Endothelial cell of hepatic sinusoid (primary cell): ENCODE measurements at regions not wholly inside any gene's neighbourhood (a gene's known extent, or its start where the extent isn't known, plus 50 kb on each side); places are given as distances from the start of the nearest gene placed in this dataset.

Source experiments
- in situ Hi-C: cut with HindIII; loops from 2 replicates; pipeline ENCODE4 v1.10.0; 2017; ENCODE audit warnings: low sequenced_read_pairs

GRCh38 chr9:95391271-95391670 is 73.8 kb upstream of the FANCC start:
- in situ Hi-C loops: loop anchor here (5.0 kb wide), 1 partner anchor 106 kb away; no protein-coding TSS in a partner anchor

- in situ Hi-C loops: no loop called here
Observed at GRCh38 chr9:95389373-95389772, 71.9 kb upstream of the FANCC start.

- in situ Hi-C loops: no loop called here
Observed at GRCh38 chr9:95386843-95387242, 69.3 kb upstream of the FANCC start.

GRCh38 chr9:95385521-95385920 is 68.0 kb upstream of the FANCC start:
- in situ Hi-C loops: no loop called here

GRCh38 chr9:95383845-95384244 is 66.3 kb upstream of the FANCC start:
- in situ Hi-C loops: no loop called here

- in situ Hi-C loops: no loop called here
Observed at GRCh38 chr9:95383185-95383676, 65.7 kb upstream of the FANCC start.

- in situ Hi-C loops: no loop called here
Observed at GRCh38 chr9:95382433-95382832, 64.9 kb upstream of the FANCC start.

- in situ Hi-C loops: no loop called here
Observed at GRCh38 chr9:95381221-95381620, 63.7 kb upstream of the FANCC start.

GRCh38 chr9:95379630-95380029 is 62.1 kb upstream of the FANCC start:
- in situ Hi-C loops: no loop called here

- in situ Hi-C loops: no loop called here
Observed at GRCh38 chr9:95373782-95374487, 56.4 kb upstream of the FANCC start.

- in situ Hi-C loops: no loop called here
Observed at GRCh38 chr9:95373069-95373681, 55.7 kb upstream of the FANCC start.

GRCh38 chr9:95370064-95370463 is 52.6 kb upstream of the FANCC start:
- in situ Hi-C loops: no loop called here

GRCh38 chr9:95368377-95369160 is 51.1 kb upstream of the FANCC start:
- in situ Hi-C loops: no loop called here
